Femur (tissue), 1 donor: ENCODE measurements at regions not wholly inside any gene's neighbourhood (a gene's known extent, or its start where the extent isn't known, plus 50 kb on each side); places are given as distances from the start of the nearest gene placed in this dataset.

Experiments
- DNase-seq: peaks from one replicate; pipeline ENCODE4 v3.0.0-alpha.2; 2017

DNA sequence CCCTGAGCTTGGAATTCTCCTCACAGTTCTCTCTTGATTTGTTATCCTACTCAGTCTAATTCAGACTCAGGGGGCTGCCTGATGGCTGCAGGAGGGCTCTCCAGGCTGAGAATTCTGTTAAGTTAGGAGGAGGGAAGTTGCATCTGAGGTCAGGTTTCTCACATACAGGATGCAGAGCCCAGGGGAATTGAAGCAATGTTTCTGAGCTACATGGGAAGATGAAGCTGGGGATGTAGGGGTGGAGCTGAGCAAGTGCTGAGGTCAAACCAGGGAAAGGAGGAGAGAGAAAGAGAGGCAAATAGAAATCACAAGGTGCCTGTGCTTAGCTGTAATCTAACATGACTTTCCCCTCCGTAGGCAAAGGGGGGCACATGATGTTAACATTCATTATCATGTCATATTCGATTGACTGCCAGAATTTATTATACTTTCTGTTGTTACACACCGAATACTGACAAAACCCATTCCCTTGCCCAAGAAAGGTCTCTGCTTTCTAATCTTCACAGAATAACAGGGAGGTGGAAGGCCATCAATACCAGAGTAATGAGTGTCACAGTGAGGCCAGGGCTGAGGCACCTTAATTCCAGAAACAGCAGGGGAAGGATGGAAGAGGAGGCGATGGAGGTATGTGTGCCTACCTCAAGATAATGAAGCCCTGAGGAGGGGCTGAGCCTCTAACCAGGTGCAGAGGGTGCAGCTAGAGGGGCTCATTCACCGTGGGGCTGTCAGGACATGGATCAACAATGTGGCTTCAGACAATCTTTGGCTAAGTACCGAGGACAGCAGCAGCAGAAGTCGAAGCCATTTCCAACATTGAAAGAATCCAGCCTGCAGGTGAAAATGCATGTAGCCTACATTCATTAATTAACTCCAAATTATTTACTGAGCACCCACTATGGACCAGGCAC, 205.4 kb upstream of the SNX19 start:
- DNase-seq: no peak

DNA sequence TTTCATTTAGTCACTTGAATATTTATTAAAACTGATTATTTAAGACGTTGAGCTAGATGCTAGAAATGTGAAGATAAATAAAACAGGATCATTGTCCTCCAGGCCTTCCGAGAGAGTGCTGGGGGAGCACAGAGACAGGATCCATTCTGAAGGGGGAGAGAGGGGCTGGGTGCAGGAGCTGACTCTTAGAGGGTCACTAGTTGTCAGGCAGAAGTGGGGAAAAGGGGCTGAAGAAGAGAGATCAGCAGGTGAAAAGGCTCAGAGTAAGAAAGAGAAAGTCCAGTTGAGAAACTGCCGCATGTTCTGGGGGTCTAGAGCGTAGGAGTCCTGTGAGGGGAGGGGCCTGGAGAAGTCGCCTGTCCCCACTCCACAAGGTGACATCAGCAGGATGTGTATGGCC, 206.2 kb upstream of the SNX19 start:
- DNase-seq: no peak

DNA sequence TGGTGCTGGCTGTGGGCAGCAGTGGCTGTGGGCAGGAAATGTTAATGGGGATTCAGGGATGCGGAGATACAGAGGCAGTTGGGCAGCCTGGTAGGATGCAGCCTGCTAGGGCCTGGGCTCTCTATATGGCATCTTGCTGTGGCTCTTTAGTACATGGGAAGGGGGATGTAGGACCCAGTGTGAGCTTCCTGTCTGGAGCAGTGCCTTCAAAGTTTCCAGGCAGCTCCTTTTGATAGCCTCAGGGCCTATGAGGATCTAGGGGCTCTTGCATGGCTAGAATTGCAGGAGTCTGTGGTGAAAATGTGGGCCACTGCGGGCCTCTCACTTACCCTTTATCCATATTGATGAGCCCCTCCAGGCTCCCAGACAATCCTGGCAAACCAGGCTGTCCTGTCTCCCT, 213.2 kb upstream of the SNX19 start:
- no peak for DNase-seq

GRCh38 chr11:131135611-131136010, 219.3 kb upstream of the SNX19 start:
- no peak for DNase-seq

- DNase-seq: no peak
These were observed 220.2 kb upstream of the SNX19 start for GRCh38 chr11:131136486-131136885.

DNA sequence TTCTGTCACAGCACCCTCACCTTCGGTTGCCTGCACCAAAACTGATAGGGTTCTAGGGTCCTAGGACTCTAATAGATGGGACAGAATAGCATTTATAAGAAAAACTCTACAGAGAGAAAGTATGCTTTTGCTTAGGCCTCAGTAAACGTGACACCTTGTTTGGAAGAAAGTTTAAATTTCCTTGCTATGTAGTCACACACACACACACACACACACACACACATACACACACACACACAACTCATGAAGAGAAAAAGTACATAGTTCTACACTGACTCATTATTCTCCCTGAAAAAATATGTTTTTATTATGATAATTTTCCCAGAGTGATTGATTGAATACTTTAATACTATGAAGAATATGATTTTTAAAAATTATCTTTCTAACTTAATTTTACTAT, 220.8 kb upstream of the SNX19 start:
- DNase-seq: no peak

DNA sequence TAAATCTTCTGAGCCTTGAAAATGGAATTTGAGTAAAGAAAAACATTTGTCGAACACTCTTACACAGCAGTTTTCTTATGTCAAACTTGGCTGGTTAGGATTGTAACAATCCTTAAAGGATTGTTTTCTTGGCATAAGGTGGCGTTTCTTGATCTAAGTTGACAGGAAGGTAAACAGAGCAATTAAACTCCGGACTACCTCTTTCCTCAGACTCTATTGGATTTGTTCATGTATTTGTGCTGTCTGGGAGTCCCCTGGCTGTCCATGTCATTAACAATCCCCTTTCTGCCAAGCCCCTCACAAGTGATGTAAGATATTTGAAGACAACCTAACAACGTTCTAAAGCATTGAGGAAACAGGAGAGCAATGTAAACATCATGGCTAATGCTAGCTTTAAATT, 222.5 kb upstream of the SNX19 start:
- DNase-seq: no peak

- DNase-seq: no peak
These were observed 224.6 kb upstream of the NTM start for GRCh38 chr11:131145791-131146190.

DNA sequence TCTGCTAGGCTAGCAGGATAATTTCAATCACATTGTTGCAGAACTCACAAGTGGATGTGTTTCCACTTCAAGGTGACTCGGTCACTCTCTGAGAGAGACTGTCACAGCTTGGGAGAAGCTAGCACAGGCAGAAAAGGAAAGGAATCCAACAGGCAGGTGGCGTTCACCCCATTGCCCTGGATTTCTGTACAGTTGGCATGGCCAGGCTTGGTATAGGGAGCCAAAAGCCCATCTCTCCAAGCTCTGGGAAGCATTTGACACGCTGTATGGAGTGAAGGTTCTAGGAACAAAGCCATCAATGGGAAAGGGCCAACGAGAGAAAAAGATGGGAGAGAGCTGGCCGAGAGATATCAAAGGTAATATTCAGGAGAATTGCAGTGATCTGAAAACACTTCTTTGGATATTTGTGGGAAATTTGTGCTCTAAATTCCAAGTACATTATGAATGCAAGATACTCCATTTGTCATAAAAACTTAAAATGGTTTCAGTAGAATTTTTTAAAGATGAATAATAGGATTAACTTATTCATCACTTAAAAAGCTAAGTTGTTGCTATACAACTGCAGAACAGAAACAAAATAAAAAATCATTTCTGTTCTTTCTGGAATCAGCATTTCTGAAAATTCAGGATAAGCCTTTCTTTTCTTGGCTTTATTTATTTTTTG, 223.5 kb upstream of the NTM start:
- no peak for DNase-seq

DNA sequence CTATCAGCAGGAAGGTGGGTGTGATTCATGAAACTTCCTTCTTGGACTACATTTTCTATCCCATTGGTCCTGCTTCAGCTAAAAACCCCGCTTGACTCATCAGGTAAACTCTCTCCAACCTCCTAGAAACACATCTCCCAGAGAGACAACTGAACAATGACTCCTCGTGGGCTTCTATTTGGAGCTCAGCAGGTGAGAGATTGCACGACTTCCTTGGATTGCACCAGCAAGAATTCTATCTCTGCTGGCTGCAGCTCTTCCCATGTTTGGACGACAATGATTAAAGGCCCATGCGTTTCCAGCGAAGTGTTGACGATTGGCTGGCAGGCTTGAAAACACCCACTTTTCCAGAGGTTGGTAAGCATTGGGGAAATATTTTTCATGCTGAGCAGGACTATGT, 216.1 kb upstream of the NTM start:
- no peak for DNase-seq

DNA sequence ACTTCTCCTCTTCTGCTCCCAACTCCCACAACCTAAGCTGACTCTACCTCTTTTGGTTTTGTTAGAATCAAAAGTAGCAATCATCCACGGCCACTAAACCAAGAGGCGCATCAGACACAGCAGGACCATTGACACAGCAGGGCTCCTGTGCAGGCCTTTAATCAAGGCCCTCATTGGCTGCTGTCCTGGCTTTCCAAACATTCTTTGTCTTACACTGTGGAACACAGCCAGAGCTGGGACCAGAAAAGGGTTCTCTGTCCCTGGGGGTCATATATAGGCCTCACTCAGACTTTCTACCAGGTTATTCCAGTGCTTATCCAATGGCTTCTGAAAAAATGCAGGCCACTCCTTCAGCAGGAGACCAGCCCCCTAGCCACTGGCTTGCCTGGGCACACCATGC, 212.7 kb upstream of the NTM start:
- DNase-seq: no peak

- DNase-seq: no peak
These were observed 209.6 kb upstream of the NTM start for GRCh38 chr11:131160846-131161245.

GRCh38 chr11:131163613-131164012, 206.8 kb upstream of the NTM start:
- DNase-seq: no peak

- DNase-seq: no peak
These were observed 205.4 kb upstream of the NTM start for GRCh38 chr11:131165036-131165435.

GRCh38 chr11:131168839-131169713, 201.3 kb upstream of the NTM start:
- DNase-seq: no peak

DNA sequence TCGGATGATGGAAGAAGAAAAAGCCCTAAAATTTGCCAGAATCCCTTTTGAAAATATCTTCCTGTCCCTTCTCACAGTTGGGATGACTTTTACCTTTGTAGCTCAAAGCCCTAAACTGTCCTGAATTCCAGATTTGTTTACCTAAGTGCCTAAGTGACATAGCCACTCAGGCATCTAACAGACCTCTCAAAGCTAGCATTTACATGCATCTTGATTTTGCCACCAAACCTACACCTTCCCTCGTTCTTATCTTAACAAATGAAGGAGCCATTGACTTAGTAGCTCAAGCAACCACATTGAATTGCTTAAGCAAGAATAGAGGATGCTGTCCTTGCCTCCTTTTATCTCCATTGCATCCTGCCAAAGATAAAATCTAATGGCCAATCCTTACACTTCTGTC, 198.4 kb upstream of the NTM start:
- no peak for DNase-seq

DNA sequence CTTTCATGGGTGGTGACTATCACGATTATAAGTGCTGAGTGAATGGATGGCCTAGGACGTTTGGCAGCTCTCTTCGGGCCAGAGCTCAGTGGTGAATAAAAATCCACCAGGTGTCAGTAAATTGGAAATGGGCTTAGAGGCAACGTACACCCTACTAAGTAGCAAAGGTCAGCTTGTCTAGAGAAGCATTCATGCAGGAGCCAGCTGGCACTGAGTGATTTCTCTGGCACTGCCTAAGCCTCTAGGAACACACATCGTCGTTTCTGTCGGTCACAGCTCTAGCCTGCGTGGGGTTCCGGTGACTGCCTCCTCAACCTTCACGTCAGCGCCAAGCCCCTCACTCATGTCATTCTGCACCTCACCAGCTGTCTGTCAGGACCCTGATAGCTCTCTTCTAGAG, 192.4 kb upstream of the NTM start:
- DNase-seq: no peak

DNA sequence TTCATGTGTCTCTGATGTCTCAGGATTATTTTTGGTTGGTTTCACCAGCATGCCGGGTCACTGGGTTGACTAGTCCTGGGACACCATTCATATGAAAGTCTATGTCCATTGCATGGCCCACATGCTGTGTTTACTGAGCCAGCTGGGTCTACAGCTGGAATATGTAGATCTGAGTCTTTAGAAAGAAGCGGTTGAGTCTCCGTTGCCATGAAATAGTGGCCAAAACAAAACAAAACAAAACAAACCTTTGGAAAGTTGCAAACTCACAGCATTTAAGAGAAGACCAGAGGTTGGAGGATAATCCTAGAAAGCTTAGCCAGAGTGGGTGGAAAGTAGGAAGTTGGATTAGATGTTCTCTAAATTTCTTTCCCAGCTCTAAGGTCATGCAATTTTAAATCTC, 191.8 kb upstream of the NTM start:
- DNase-seq: no peak

GRCh38 chr11:131179836-131180235, 190.6 kb upstream of the NTM start:
- DNase-seq: no peak

DNA sequence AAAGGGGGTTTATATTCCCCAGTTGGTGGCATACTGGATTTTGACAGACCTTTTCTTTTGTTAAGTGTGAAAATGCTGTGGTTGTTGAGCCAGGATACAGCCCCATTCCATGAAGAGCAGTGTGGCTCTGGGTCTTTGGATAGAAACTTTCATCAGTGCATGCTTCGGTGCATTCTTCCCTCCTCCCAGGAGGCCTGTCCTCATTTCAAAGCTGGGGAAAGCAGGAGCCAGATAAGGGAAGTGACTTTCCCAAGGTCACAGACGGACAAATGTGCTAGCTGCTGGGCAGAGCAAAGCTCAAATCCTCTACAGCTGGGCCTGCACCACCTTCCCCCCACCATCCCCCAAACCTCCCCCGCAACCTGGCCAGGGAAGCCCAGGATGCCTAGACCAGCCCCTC, 184.5 kb upstream of the NTM start:
- DNase-seq: no peak

DNA sequence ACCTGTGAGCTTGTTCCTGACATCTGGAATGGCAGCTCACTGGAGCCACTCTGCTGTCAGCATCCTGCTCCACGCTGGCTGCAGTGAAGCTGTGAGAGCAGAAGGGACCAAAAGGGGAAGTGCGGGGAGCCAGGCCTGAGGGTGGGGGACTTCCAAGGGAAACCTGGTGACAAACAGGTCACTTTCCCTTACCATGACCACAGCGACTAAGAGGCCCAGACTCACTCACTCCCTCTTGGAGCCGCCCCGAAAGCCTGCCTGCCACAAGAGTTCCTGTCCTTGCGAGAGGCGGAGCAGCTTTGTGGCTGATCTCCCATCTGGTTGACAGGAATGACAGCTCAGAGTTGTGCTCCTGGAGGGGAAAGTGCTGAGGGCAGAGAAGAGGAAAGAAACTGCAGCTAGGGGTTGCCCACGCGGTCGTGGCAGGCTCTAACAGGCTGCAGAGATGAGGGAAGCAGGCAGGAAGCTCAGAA, 183.8 kb upstream of the NTM start:
- DNase-seq: no peak

DNA sequence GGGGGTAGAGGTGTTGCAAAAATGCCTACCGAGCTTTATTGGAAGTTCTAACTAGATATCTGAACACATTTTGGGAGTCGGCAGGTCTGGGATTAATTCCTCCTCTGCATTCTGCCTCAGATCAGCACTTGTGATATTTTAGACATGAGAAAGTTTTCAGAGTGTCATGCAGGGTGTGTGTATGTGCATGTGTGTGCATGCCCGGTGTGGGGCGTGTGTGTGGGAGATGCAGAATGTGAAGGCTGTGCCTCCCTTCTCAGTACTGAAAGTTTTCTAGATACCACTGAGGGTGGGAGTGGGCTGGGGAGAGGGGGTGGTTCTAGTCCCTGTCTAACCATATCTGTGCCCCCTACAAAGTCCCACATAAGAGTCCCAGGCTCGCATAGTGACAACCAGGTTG, 180.0 kb upstream of the NTM start:
- no peak for DNase-seq

DNA sequence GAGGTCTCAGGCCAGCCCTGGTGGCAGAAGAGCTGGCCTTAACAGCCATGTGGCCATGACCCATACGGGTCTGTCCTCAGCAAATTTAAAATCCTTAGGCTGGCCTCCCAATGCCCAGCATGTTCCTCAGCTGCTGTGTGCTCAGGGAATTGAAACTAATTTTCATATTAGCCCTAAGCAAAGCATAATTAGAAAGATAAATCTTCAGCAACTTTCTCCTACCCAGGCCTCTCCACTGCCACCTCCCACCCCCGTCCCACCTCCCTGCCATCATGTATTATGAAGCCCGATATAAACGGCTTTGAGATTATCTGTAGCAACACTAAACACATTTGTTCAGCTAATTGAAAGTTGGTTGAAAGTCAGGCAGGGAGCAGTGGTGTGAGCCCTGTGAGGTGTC, 178.8 kb upstream of the NTM start:
- no peak for DNase-seq
